Stimulated activated effector memory CD8-positive, alpha-beta T cell treated with anti-CD3 and anti-CD28 coated beads, Interleukin-12 subunit alpha, Interleukin-12 subunit beta, amount 100 ng/mL, for 72 hours (primary cell): ENCODE measurements at regions not wholly inside any gene's neighbourhood (a gene's known extent, or its start where the extent isn't known, plus 50 kb on each side); places are given as distances from the start of the nearest gene placed in this dataset.

Experiments used
- ATAC-seq: fragments of 150-1000 bp; cut with Tn5 transposase; 2 replicates; pipeline ENCODE4 v1.10.0; 2021
- DNase-seq, 2 donors: peaks; one replicate each; pipeline ENCODE4 v3.0.0; 2021 to 2022; ENCODE audit warnings: low spot score in 2 of 2
- H3K27ac Mint-ChIP-seq: one replicate; pipeline ENCODE4 v1.8.0; 2022; ENCODE audit warnings: mild to moderate bottlenecking, mixed read lengths
- H3K36me3 Mint-ChIP-seq: one replicate; pipeline ENCODE4 v1.8.0; 2022; ENCODE audit warnings: mild to moderate bottlenecking, mixed read lengths
- H3K4me1 Mint-ChIP-seq: one replicate; pipeline ENCODE4 v1.8.0; 2022; ENCODE audit warnings: mixed read lengths
- H3K4me3 Mint-ChIP-seq: one replicate; pipeline ENCODE4 v1.8.0; 2022; ENCODE audit warnings: mild to moderate bottlenecking, mixed read lengths
- H3K9me3 Mint-ChIP-seq: one replicate; pipeline ENCODE4 v1.8.0; 2022; ENCODE audit warnings: mixed read lengths

GRCh38 chr6:79864421-79864820, 82.9 kb downstream of the ELOVL4 start:
- no peaks in the 10 kb centered on the region for H3K9me3 Mint-ChIP-seq
- no peaks in the 10 kb centered on the region for H3K36me3 Mint-ChIP-seq
- ATAC-seq (no peak), DNase-seq (no peak)
- H3K4me3 Mint-ChIP-seq: no peak overlapping the region
- no peak overlapping the region for H3K27ac Mint-ChIP-seq
- peaks cover 7% of the 10 kb centered on the region for H3K4me1 Mint-ChIP-seq

- Mint-ChIP-seq H3K9me3 (no peaks in the 10 kb centered on the region), H3K27ac (no peak overlapping the region), H3K4me1 (peaks cover 3% of the 10 kb centered on the region), H3K36me3 (no peaks in the 10 kb centered on the region), H3K4me3 (no peak overlapping the region)
- DNase-seq (no peak), ATAC-seq (no peak)
These were observed 83.4 kb downstream of the ELOVL4 start for GRCh38 chr6:79864001-79864400.

- Mint-ChIP-seq H3K27ac (no peak overlapping the region), H3K4me3 (no peak overlapping the region), H3K9me3 (no peaks in the 10 kb centered on the region), H3K4me1 (no peaks in the 10 kb centered on the region), H3K36me3 (no peaks in the 10 kb centered on the region)
- no peak for ATAC-seq
- no peak for DNase-seq
These were observed 83.8 kb downstream of the ELOVL4 start for GRCh38 chr6:79863566-79863965.

- DNase-seq (no peak), ATAC-seq (no peak)
- H3K4me1 Mint-ChIP-seq: no peaks in the 10 kb centered on the region
- no peaks in the 10 kb centered on the region for H3K9me3 Mint-ChIP-seq
- no peaks in the 10 kb centered on the region for H3K36me3 Mint-ChIP-seq
- no peak overlapping the region for H3K4me3 Mint-ChIP-seq
- no peak overlapping the region for H3K27ac Mint-ChIP-seq
These were observed 84.6 kb downstream of the ELOVL4 start for GRCh38 chr6:79862711-79863110.

- Mint-ChIP-seq H3K4me1 (no peaks in the 10 kb centered on the region), H3K9me3 (no peaks in the 10 kb centered on the region), H3K4me3 (no peak overlapping the region), H3K27ac (no peak overlapping the region), H3K36me3 (no peaks in the 10 kb centered on the region)
- ATAC-seq (no peak), DNase-seq (no peak)
These were observed 85.2 kb downstream of the ELOVL4 start for GRCh38 chr6:79862126-79862525.

DNA sequence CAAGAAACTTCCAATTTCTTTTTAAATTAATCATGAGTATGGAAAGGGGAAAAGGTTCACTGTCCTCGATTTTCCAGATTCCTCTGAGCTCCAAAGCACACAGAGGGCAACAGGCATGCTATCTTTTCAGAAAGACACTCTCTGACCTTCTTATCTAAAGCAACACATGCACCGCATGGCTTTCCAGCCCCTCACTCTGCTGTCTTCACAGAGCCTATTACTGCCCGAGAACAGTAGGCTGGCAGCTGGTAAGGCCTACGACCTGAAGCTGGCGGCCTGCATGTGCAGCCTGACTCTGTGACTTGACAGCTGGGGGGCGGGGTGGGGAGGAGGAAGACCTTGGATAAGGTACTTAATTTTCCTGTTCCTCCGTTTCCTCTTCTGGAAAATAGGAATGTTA, 86.3 kb downstream of the ELOVL4 start:
- H3K36me3 Mint-ChIP-seq: no peaks in the 10 kb centered on the region

DNA sequence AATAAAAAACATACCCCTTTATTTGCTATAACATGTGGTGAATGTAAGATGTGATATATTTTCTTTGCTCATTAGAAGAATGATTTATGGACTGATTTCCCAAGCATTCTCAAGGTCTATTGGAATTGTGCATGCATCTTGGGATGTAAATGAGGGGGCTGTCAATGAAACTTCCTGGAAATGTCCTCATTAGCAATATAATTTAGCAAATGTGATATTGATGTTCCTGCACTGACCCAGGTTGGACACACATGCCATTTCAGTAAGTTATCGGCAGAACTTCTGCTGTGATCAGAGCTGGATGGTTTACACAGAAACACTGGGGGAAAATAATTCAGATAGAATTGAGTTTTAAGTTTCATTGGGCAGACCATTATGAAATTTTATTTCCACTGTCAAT, 99.9 kb downstream of the ELOVL4 start:
- H3K4me3 Mint-ChIP-seq: no peak overlapping the region
- no peaks in the 10 kb centered on the region for H3K4me1 Mint-ChIP-seq
- ATAC-seq (no peak), DNase-seq (no peak)
- H3K9me3 Mint-ChIP-seq: peaks cover 3% of the 10 kb centered on the region
- H3K36me3 Mint-ChIP-seq: no peaks in the 10 kb centered on the region
- H3K27ac Mint-ChIP-seq: no peak overlapping the region

More for the DNA sequence above, 86.3 kb downstream of the ELOVL4 start:
- DNase-seq (no peak), ATAC-seq (no peak)
- no peak overlapping the region for H3K4me3 Mint-ChIP-seq
- no peaks in the 10 kb centered on the region for H3K4me1 Mint-ChIP-seq
- H3K27ac Mint-ChIP-seq: no peak overlapping the region
- H3K9me3 Mint-ChIP-seq: no peaks in the 10 kb centered on the region

DNA sequence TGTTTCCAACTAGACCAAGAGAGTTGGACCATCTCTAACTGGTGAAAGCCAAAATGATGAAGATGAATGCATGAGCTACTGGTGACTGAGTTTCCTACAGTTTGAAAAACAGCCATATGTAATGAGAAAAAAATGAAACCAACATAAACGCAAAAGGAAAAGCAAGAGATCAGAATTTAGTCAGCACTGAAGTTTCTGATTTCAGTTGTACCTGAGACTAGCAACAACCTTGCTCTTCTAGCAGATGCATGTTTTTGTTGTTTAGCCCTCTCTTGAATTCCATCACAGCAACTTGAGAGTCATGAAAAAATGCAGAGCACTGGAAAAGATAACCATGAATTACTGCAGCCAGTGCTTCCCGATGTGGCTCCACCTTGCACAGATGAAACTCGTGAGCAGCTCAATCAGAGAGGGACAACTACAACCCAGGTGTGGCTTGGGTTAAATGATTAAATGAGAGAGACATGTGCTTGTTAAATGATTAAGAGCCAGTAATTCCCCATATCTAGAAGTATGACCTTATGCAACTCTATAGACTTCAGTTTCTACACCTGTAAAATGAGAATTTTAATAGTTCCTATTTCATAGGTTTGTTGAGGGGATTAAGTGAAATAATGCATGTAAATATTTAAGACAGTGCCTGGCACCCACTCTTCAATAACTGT, 104.8 kb downstream of the ELOVL4 start:
- H3K4me3 Mint-ChIP-seq: no peak overlapping the region
- H3K36me3 Mint-ChIP-seq: no peaks in the 10 kb centered on the region
- H3K4me1 Mint-ChIP-seq: peaks cover 5% of the 10 kb centered on the region
- DNase-seq (no peak), ATAC-seq (no peak)
- H3K9me3 Mint-ChIP-seq: no peaks in the 10 kb centered on the region
- no peak overlapping the region for H3K27ac Mint-ChIP-seq

- no peak for DNase-seq
- peak; percentile 43 for ATAC-seq
These were observed 105.6 kb downstream of the ELOVL4 start for GRCh38 chr6:79841577-79842375.

DNA sequence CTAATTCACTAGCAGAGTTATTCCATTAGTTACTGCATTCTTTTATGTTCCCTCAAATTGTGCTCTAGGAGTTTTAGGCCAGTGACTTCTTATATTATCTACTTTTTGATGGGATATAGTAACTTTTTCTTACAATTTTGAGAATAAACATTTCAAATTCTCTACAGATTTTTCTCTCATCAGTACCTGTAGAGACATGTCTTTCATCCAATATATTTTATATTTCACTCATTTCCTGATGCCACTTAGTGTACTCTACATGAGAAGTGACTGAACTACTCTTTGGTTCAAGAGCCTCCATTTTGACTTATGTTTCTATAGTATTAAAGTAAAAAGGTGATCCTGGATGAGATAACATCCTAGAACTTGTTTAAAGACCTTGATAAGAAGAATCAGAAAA, 108.5 kb downstream of the ELOVL4 start:
- no peak overlapping the region for H3K4me3 Mint-ChIP-seq
- peaks cover 5% of the 10 kb centered on the region for H3K4me1 Mint-ChIP-seq
- ATAC-seq (no peak), DNase-seq (no peak)
- H3K27ac Mint-ChIP-seq: no peak overlapping the region
- no peaks in the 10 kb centered on the region for H3K9me3 Mint-ChIP-seq
- no peaks in the 10 kb centered on the region for H3K36me3 Mint-ChIP-seq

More at GRCh38 chr6:79841577-79842375, 105.6 kb downstream of the ELOVL4 start:
- Mint-ChIP-seq H3K4me3 (no peak overlapping the region), H3K36me3 (no peaks in the 10 kb centered on the region), H3K4me1 (peaks cover 5% of the 10 kb centered on the region), H3K9me3 (no peaks in the 10 kb centered on the region), H3K27ac (no peak overlapping the region)

DNA sequence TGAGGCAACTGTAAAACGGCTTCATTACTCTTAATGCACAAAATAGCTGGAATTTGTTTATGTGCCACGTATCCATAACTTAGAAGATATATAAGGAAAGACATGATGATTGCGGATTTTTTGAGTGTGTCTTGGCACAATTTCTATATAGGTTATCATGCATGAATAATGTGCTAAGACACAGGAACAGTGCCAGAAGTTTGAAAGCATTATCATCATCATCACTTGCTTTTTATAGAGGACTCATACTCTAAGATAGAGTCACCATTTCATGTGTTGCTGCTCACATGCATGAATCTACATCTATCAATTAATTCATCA, 113.4 kb downstream of the ELOVL4 start:
- Mint-ChIP-seq H3K4me1 (no peaks in the 10 kb centered on the region), H3K9me3 (no peaks in the 10 kb centered on the region), H3K36me3 (no peaks in the 10 kb centered on the region), H3K27ac (no peak overlapping the region), H3K4me3 (no peak overlapping the region)
- ATAC-seq (no peak), DNase-seq (no peak)

DNA sequence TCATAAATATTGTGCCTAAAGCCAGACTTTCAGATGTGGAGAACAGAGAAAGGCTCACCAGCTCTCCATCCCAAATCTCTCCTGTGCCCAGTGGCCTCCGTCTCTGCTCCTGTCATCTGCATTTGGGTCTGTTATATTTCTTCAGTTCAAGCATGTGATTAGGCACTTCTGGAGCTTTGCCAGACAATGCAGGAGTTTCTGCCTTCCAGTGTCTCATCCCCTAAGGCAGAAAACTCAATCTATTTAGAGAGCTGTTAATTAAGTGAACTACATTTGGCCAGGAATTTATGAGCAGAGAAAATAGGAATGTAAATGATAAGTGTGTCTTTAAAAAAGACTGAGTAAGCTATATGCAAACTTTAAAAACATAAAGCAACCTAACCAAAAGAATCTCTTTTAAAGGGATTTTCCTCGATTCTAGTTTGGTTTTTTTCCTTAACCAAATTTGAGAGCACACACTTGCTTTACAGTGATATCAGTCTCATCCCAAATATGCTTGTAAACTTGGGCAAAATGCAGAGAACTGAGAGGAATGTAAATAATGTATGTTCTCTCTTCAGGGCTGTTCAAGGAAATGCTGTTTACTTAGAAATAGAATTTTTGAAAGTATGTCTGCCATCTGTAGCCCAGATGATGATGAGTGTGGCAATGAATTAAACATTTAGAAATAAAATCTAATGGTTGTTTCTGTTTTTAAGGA, 113.9 kb downstream of the ELOVL4 start:
- H3K4me1 Mint-ChIP-seq: no peaks in the 10 kb centered on the region
- ATAC-seq: no peak
- no peak for DNase-seq
- H3K9me3 Mint-ChIP-seq: no peaks in the 10 kb centered on the region
- no peak overlapping the region for H3K27ac Mint-ChIP-seq
- H3K36me3 Mint-ChIP-seq: no peaks in the 10 kb centered on the region
- no peak overlapping the region for H3K4me3 Mint-ChIP-seq

DNA sequence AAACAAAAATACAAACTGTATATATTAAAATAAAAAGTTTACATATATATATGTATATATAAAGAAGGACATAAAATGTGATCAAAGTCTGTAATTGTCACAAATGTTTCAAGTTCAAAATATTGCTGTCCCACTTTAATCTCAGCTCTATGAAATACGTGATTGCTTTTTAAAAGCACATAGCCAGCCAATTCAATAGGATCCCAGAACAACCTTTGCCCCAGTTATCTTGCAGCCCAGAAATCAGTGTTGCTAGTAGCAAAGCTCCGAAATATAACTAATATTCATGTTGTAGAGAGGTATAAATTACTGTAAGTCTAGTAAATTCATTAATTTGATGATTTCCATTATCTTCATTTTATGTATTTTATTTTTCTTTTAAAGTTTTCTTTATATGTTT, 114.6 kb downstream of the ELOVL4 start:
- ATAC-seq: no peak
- Mint-ChIP-seq H3K4me1 (no peaks in the 10 kb centered on the region), H3K27ac (no peak overlapping the region), H3K4me3 (no peak overlapping the region), H3K9me3 (no peaks in the 10 kb centered on the region), H3K36me3 (no peaks in the 10 kb centered on the region)
- no peak for DNase-seq

DNA sequence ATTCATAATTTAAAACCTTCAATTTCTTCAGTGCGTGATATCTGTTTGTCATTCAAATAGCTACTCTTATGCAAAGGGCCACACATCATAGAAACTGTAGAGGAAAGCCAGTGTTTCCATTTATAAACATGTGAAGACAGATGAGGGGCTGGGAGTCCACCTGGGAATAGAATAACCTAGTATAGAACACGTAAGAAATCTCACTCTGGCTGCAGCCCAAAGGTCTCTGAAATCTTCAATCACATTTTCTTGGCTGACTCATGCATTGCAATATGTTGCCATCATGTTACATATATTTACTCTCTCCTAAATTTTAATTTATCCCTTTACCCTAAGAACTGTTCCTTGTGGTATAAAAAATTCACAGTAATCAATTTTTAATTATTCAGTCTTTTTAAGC, 123.2 kb downstream of the ELOVL4 start:
- H3K4me3 Mint-ChIP-seq: no peak overlapping the region
- no peak overlapping the region for H3K27ac Mint-ChIP-seq
- DNase-seq: no peak
- no peak for ATAC-seq
- H3K36me3 Mint-ChIP-seq: no peaks in the 10 kb centered on the region
- H3K9me3 Mint-ChIP-seq: no peaks in the 10 kb centered on the region
- no peaks in the 10 kb centered on the region for H3K4me1 Mint-ChIP-seq

DNA sequence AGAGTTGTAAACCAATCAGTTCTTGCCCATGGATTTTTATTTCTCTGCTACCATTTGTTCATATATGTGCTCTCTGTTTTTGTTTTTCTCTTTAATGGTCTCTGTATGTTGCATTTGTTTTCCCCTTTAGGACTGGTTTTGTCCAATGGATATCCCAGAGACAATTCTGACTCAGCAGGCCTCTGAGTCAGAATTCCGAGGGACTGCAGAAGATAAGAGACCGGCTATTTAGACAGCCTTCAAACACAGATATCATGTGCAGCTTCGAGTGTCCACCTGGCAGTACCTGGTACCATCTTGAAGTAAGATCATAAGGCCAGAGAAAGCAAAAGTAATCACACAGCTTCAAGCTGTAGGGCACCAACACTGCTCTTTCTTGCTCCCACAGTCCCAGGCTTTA, 125.5 kb downstream of the ELOVL4 start:
- Mint-ChIP-seq H3K9me3 (no peaks in the 10 kb centered on the region), H3K4me3 (no peak overlapping the region), H3K4me1 (no peaks in the 10 kb centered on the region), H3K27ac (no peak overlapping the region), H3K36me3 (no peaks in the 10 kb centered on the region)
- DNase-seq: no peak
- ATAC-seq: no peak

- no peak for ATAC-seq
- H3K27ac Mint-ChIP-seq: no peak overlapping the region
- no peak overlapping the region for H3K4me3 Mint-ChIP-seq
- DNase-seq: no peak
- H3K4me1 Mint-ChIP-seq: no peaks in the 10 kb centered on the region
- H3K36me3 Mint-ChIP-seq: no peaks in the 10 kb centered on the region
- H3K9me3 Mint-ChIP-seq: no peaks in the 10 kb centered on the region
These were observed 128.9 kb downstream of the ELOVL4 start for GRCh38 chr6:79818471-79818870.
